ENCODE measurements at regions not wholly inside any gene's neighbourhood (a gene's known extent, or its start where the extent isn't known, plus 50 kb on each side); places are given as distances from the start of the nearest gene placed in this dataset.

GRCh38 chr5:155282503-155283107, 269.1 kb downstream of the KIF4B start:
- BruUV-seq (replicated peaks), result no TSS peak
- no peak for ATAC-seq
- Histone ChIP-seq H3K4me3 (replicated peaks in 1 of 2; ENCODE audit: low read depth in 1 of 2, low read length in 2 of 2) (no peak overlapping the region), H3K4me1 (ENCODE audit: control insufficient read depth in 1 of 2, insufficient read depth in 2 of 2, low read length in 2 of 2) (no peaks in the 10 kb centered on the region), H2AFZ (ENCODE audit: low read depth, low read length, poor library complexity, severe bottlenecking) (no peak overlapping the region), H3K9ac (ENCODE audit: low read length) (no peak overlapping the region), H3K79me2 (ENCODE audit: insufficient read depth, low read length) (no peaks in the 10 kb centered on the region), H3K4me2 (ENCODE audit: low read length) (no peak overlapping the region), H3K27me3 (ENCODE audit: insufficient read depth, low read length) (peaks cover 24% of the 10 kb centered on the region; the same call in 1 of the 2 replicates), H3K9me3 (ENCODE audit: control insufficient read depth in 1 of 2, insufficient read depth in 1 of 2, low read depth in 1 of 2, low read length in 2 of 2) (no peaks in the 10 kb centered on the region), H3K27ac (ENCODE audit: low read depth, low read length) (no peak overlapping the region), H3K36me3 (ENCODE audit: control insufficient read depth in 1 of 2, insufficient read depth in 2 of 2, low read length in 2 of 2) (no peaks in the 10 kb centered on the region), H3K9me2 (ENCODE audit: insufficient read depth) (no peaks in the 10 kb centered on the region), H4K20me1 (ENCODE audit: insufficient read depth) (no peaks in the 10 kb centered on the region)
- RAD21 ChIA-PET (ENCODE audit: low non-redundant PET in 1 of 2, low total read pairs in 2 of 2, uncharacterized antibody in 2 of 2, unreplicated experiment in 2 of 2), result no interaction called here
- TF ChIP-seq EZH2 (IDR thresholded peaks at IDR 0.05) (peak; percentile 69; the same call in 1 of the 2 replicates), SP1 (IDR thresholded peaks at IDR 0.05; ENCODE audit: low read depth) (no peak)
- DNase-seq (ENCODE audit: low read depth, low spot score), result no peak
- POLR2A ChIA-PET, result no interaction called here
- intact Hi-C loops (cut with micrococcal nuclease), result no loop called here
- CTCF ChIA-PET, result no interaction called here

- H3K36me3 ChIP-seq (ENCODE audit: control insufficient read depth in 1 of 2, insufficient read depth in 2 of 2, low read length in 2 of 2), result no peaks in the 10 kb centered on the region
- no peaks in the 10 kb centered on the region for H4K20me1 ChIP-seq (ENCODE audit: insufficient read depth)
- H3K4me1 ChIP-seq (ENCODE audit: control insufficient read depth in 1 of 2, insufficient read depth in 2 of 2, low read length in 2 of 2), result no peaks in the 10 kb centered on the region
- H3K9me2 ChIP-seq (ENCODE audit: insufficient read depth), result no peaks in the 10 kb centered on the region
- no TSS peak for BruUV-seq (replicated peaks)
- ATAC-seq, result no peak
- no peak overlapping the region for H2AFZ ChIP-seq (ENCODE audit: low read depth, low read length, poor library complexity, severe bottlenecking)
- H3K9me3 ChIP-seq (ENCODE audit: control insufficient read depth in 1 of 2, insufficient read depth in 1 of 2, low read depth in 1 of 2, low read length in 2 of 2), result no peaks in the 10 kb centered on the region
- ChIA-PET RAD21 (ENCODE audit: low non-redundant PET in 1 of 2, low total read pairs in 2 of 2, uncharacterized antibody in 2 of 2, unreplicated experiment in 2 of 2) (no interaction called here), POLR2A (no interaction called here), CTCF (no interaction called here)
- no peaks in the 10 kb centered on the region for H3K79me2 ChIP-seq (ENCODE audit: insufficient read depth, low read length)
- H3K4me3 ChIP-seq (replicated peaks in 1 of 2; ENCODE audit: low read depth in 1 of 2, low read length in 2 of 2), result no peak overlapping the region
- DNase-seq (ENCODE audit: low read depth, low spot score), result no peak
- H3K4me2 ChIP-seq (ENCODE audit: low read length), result no peak overlapping the region
- no peak overlapping the region for H3K9ac ChIP-seq (ENCODE audit: low read length)
- TF ChIP-seq CEBPB (IDR thresholded peaks at IDR 0.05; ENCODE audit: low read depth), result no peak
- TF ChIP-seq, protein P1, sequence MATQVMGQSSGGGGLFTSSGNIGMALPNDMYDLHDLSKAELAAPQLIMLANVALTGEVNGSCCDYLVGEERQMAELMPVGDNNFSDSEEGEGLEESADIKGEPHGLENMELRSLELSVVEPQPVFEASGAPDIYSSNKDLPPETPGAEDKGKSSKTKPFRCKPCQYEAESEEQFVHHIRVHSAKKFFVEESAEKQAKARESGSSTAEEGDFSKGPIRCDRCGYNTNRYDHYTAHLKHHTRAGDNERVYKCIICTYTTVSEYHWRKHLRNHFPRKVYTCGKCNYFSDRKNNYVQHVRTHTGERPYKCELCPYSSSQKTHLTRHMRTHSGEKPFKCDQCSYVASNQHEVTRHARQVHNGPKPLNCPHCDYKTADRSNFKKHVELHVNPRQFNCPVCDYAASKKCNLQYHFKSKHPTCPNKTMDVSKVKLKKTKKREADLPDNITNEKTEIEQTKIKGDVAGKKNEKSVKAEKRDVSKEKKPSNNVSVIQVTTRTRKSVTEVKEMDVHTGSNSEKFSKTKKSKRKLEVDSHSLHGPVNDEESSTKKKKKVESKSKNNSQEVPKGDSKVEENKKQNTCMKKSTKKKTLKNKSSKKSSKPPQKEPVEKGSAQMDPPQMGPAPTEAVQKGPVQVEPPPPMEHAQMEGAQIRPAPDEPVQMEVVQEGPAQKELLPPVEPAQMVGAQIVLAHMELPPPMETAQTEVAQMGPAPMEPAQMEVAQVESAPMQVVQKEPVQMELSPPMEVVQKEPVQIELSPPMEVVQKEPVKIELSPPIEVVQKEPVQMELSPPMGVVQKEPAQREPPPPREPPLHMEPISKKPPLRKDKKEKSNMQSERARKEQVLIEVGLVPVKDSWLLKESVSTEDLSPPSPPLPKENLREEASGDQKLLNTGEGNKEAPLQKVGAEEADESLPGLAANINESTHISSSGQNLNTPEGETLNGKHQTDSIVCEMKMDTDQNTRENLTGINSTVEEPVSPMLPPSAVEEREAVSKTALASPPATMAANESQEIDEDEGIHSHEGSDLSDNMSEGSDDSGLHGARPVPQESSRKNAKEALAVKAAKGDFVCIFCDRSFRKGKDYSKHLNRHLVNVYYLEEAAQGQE (IDR thresholded peaks at IDR 0.05; ENCODE audit: low read depth), result no peak
- TF ChIP-seq POLR2AphosphoS5 (IDR thresholded peaks at IDR 0.05; ENCODE audit: low read depth, low read length), result no peak
- TF ChIP-seq MAX (IDR thresholded peaks at IDR 0.05), result no peak
- no peak for TF ChIP-seq EGR1 (IDR thresholded peaks at IDR 0.05; ENCODE audit: low read depth)
- no peak for TF ChIP-seq SP1 (IDR thresholded peaks at IDR 0.05; ENCODE audit: low read depth)
- TF ChIP-seq EZH2 (IDR thresholded peaks at IDR 0.05), result no peak
- TF ChIP-seq CBX3 (IDR thresholded peaks at IDR 0.05; ENCODE audit: low read depth), result no peak
- peaks cover 15% of the 10 kb centered on the region; the same call in 1 of the 2 replicates for H3K27me3 ChIP-seq (ENCODE audit: insufficient read depth, low read length)
- no peak overlapping the region for H3K27ac ChIP-seq (ENCODE audit: low read depth, low read length)
- intact Hi-C loops (cut with micrococcal nuclease), result no loop called here
Measured at GRCh38 chr5:155285706-155286105, 272.2 kb downstream of the KIF4B start.
